ENCODE measurements at regions not wholly inside any gene's neighbourhood (a gene's known extent, or its start where the extent isn't known, plus 50 kb on each side); places are given as distances from the start of the nearest gene placed in this dataset.

DNA sequence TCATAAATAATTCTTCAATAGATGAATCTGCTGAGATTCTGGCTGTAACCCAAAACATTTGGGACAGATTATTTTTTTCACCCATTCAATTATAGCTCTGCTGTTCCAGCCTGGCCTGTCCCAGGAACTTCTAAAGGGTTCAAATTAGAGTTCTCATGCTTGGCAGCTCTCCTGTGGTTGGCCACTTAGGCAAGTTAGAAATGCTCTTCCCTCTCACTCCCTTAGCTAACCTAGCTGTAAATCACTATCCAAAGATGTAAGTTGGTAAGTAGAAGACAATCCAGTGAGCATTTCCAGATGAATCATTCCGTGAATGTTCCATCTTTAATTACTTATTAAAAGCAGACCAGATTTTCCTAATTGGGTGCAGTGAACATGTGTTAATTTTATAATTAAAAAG, 760.4 kb upstream of the TBX3 start:
- no peaks in the 10 kb centered on the region for H3K36me3 Mint-ChIP-seq (ENCODE audit: low read depth)
- no peak for ATAC-seq
- intact Hi-C loops (cut with micrococcal nuclease): no loop called here
- no peaks in the 10 kb centered on the region for H3K4me1 Mint-ChIP-seq (ENCODE audit: low read depth)
- CTCF ChIA-PET: no interaction called here
- H3K27me3 Mint-ChIP-seq: no peaks in the 10 kb centered on the region
- H3K27ac Mint-ChIP-seq: no peak overlapping the region
- no peak overlapping the region for H3K4me3 Mint-ChIP-seq
- DNase-seq: no peak
- H3K9me3 Mint-ChIP-seq: no peaks in the 10 kb centered on the region
- POLR2A ChIA-PET: no interaction called here
- TF ChIP-seq, protein P1, sequence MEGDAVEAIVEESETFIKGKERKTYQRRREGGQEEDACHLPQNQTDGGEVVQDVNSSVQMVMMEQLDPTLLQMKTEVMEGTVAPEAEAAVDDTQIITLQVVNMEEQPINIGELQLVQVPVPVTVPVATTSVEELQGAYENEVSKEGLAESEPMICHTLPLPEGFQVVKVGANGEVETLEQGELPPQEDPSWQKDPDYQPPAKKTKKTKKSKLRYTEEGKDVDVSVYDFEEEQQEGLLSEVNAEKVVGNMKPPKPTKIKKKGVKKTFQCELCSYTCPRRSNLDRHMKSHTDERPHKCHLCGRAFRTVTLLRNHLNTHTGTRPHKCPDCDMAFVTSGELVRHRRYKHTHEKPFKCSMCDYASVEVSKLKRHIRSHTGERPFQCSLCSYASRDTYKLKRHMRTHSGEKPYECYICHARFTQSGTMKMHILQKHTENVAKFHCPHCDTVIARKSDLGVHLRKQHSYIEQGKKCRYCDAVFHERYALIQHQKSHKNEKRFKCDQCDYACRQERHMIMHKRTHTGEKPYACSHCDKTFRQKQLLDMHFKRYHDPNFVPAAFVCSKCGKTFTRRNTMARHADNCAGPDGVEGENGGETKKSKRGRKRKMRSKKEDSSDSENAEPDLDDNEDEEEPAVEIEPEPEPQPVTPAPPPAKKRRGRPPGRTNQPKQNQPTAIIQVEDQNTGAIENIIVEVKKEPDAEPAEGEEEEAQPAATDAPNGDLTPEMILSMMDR (IDR thresholded peaks at IDR 0.05): no peak

DNA sequence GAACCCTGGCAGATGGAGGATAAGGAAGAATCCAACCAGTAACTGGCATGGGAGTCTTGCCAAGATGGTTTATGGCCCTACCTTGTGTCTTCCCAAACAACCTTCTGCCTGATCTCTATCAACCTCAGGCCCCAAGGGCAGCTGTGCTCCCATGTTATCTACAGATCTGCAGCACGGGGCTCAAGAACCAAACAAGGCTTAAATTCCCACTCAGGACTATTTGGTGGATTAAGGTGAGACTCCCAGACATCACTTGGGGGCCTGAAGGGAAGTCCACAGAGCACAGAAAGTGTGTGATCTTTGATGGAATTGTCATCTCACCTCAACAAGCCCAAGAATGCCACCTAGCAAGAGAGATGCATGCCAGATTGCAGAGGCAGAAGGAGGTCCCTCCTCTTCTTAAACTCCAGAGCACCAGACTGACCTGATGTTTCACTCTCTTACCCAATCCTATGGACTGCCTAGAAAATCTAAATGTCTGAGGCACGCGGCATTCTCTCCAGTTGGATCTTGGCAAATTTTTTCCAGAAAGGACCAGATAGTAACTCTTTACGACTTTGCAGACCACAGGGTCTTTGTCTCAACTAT, 759.5 kb upstream of the TBX3 start:
- POLR2A ChIA-PET: no interaction called here
- Mint-ChIP-seq H3K4me1 (ENCODE audit: low read depth) (no peaks in the 10 kb centered on the region), H3K27me3 (no peaks in the 10 kb centered on the region), H3K36me3 (ENCODE audit: low read depth) (no peaks in the 10 kb centered on the region), H3K27ac (no peak overlapping the region), H3K9me3 (no peaks in the 10 kb centered on the region), H3K4me3 (no peak overlapping the region)
- ATAC-seq (no peak), DNase-seq (no peak)
- CTCF ChIA-PET: no interaction called here
- TF ChIP-seq, protein P1 (IDR thresholded peaks at IDR 0.05): no peak
- intact Hi-C loops (cut with micrococcal nuclease): no loop called here

DNA sequence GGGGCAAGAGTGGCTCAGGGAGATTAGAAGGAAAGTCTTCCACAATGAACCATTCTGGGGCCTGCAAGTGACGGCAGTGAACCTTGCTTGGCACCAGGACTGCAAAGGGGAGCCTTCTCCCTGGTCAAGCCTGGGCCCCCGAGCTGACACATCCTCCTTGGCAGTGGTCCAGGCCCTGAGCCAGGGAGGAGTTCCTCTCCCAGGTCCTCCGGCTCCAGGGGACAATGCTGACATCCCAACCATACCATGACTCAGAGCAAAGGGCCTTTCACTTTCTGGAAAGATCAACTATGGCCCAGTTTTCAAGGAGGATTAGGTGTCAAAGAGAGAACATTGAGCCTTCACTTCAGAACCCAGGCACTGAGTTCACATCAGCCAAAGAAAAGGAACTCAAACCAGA, 756.5 kb upstream of the TBX3 start:
- Mint-ChIP-seq H3K4me1 (ENCODE audit: low read depth) (no peaks in the 10 kb centered on the region), H3K36me3 (ENCODE audit: low read depth) (no peaks in the 10 kb centered on the region), H3K27me3 (peaks cover 1% of the 10 kb centered on the region), H3K27ac (no peak overlapping the region), H3K9me3 (no peaks in the 10 kb centered on the region), H3K4me3 (no peak overlapping the region)
- TF ChIP-seq, protein P1 (IDR thresholded peaks at IDR 0.05): no peak
- DNase-seq (no peak), ATAC-seq (no peak)
- ChIA-PET POLR2A (no interaction called here), CTCF (no interaction called here)
- intact Hi-C loops (cut with micrococcal nuclease): no loop called here

DNA sequence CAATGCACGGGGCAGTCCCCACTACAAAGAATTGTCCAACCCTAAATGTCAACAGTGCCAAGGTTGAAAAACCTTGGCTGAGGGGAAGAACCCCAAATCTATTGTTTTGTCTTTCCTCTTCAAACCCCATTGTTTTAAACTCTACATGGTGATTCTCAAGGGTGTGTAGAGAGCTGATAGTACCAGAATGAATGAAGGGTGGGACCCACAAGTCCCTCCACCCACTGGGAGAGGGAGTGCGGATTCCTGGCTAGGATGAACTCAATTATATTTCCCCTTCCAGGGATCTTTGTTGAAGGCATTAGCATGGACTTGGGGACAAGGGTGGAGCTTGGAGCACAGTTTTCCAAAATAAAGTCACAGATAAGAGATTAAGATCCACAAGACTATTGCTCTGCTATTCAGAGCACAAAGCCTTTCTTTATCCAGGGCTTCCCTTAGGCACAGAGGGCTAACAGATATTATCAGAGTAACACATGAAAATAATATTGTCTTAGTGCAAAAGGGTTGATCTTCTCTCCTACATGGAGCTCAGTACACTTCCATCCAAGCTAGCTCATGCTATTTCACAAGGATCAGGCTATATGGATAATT, 755.1 kb upstream of the TBX3 start:
- Mint-ChIP-seq H3K36me3 (ENCODE audit: low read depth) (no peaks in the 10 kb centered on the region), H3K9me3 (no peaks in the 10 kb centered on the region), H3K27ac (no peak overlapping the region), H3K27me3 (peaks cover 1% of the 10 kb centered on the region), H3K4me3 (no peak overlapping the region), H3K4me1 (ENCODE audit: low read depth) (no peaks in the 10 kb centered on the region)
- no peak for DNase-seq
- no peak for ATAC-seq
- CTCF ChIA-PET: no interaction called here
- intact Hi-C loops (cut with micrococcal nuclease): no loop called here
- POLR2A ChIA-PET: no interaction called here
- TF ChIP-seq, protein P1 (IDR thresholded peaks at IDR 0.05): no peak

DNA sequence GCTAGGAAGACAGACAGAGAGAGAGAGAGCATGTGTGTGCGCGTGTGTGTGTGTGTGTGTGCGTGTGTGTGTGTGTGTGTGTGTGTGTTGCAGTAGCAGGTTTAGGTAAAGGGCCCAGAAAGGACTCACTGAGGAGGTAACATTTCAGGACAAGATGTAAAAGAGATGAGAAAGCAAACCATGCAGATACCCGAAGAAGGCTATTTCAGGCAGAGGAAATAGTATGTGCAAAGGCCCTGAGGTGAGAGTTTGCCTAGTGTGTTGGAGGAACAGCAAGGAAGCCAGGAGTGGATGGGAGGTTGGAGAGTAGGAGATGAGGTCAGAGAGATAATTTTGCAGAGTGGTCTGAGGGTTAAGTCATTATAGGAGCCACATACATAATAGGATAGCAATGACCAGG, 754.3 kb upstream of the TBX3 start:
- Mint-ChIP-seq H3K36me3 (ENCODE audit: low read depth) (no peaks in the 10 kb centered on the region), H3K4me1 (ENCODE audit: low read depth) (no peaks in the 10 kb centered on the region), H3K9me3 (no peaks in the 10 kb centered on the region), H3K27me3 (peaks cover 1% of the 10 kb centered on the region), H3K27ac (no peak overlapping the region), H3K4me3 (no peak overlapping the region)
- intact Hi-C loops (cut with micrococcal nuclease): no loop called here
- ChIA-PET CTCF (no interaction called here), POLR2A (no interaction called here)
- TF ChIP-seq, protein P1 (IDR thresholded peaks at IDR 0.05): no peak
- ATAC-seq (no peak), DNase-seq (no peak)

All from activated CD8-positive, alpha-beta T cell treated with anti-CD3 and anti-CD28 coated beads for 36 hours (primary cell).